ENCODE measurements at regions not wholly inside any gene's neighbourhood (a gene's known extent, or its start where the extent isn't known, plus 50 kb on each side); places are given as distances from the start of the nearest gene placed in this dataset.

DNA sequence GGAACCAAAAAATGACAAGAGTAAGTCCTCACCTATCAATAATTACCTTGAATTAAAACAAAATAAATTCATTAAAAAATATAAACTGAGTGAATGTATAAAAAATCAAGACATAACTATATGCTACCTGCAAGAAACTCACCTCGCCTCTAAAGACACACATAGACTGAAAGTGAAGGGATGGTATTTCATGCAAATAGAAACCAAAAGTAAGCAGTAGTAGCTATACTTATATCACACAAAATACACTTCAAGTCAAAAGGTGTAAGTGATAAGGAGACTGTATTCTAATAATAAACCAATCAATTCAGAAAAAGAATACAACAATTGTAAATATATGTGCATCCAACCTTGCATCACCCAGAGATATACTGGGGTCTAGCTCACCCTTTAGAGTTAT is 332.6 kb downstream of the SH2D4B start:
- TF ChIP-seq TSC22D2 (CRISPR knock-in tag; IDR thresholded peaks at IDR 0.05; ENCODE audit: borderline replicate concordance) (no peak), POLR2A (IDR thresholded peaks at IDR 0.05; ENCODE audit: insufficient read depth in 1 of 2, low read depth in 2 of 2, low read length in 2 of 2) (no peak)

Measured in HepG2 (cell line).